ENCODE measurements at regions not wholly inside any gene's neighbourhood (a gene's known extent, or its start where the extent isn't known, plus 50 kb on each side); places are given as distances from the start of the nearest gene placed in this dataset.

- no peak for TF ChIP-seq ZFX (IDR thresholded peaks at IDR 0.05)
- TF ChIP-seq, protein P1, sequence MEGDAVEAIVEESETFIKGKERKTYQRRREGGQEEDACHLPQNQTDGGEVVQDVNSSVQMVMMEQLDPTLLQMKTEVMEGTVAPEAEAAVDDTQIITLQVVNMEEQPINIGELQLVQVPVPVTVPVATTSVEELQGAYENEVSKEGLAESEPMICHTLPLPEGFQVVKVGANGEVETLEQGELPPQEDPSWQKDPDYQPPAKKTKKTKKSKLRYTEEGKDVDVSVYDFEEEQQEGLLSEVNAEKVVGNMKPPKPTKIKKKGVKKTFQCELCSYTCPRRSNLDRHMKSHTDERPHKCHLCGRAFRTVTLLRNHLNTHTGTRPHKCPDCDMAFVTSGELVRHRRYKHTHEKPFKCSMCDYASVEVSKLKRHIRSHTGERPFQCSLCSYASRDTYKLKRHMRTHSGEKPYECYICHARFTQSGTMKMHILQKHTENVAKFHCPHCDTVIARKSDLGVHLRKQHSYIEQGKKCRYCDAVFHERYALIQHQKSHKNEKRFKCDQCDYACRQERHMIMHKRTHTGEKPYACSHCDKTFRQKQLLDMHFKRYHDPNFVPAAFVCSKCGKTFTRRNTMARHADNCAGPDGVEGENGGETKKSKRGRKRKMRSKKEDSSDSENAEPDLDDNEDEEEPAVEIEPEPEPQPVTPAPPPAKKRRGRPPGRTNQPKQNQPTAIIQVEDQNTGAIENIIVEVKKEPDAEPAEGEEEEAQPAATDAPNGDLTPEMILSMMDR (conservative IDR thresholded peaks at IDR 0.05): no peak
- H3K27ac ChIP-seq: no peak overlapping the region
Measured at GRCh38 chr3:74059923-74060600, 435.3 kb upstream of the PDZRN3 start.

DNA sequence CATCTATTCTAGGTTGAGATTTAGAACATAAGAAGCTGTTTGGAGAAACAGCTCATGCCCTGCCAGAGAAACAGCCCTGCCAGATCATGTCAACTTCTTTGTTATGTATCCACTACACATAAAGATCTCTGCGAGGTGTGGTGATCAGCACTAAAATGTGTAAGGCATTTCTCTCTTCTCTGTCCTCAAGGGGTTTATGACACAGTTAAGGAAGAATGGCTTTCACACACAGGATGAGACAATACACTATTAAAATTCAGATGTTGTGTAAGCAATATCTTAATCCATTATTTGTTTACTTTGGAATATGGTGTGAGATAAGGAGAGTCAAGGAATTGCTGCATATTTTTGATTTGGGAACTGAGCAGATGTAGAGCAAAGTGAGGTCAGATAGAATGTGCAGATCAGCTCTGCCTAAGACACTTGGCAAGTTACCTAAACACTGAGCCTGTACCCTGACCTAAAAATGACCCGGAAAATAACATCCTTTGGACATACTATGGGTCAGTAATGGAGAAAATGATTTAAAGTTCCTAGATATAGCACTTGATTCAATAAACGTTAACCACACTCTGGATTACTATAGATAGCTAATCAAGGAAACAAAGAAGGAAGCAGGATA lies 434.7 kb upstream of the PDZRN3 start:
- no peak for TF ChIP-seq ZFX (IDR thresholded peaks at IDR 0.05)
- TF ChIP-seq, protein P1 (conservative IDR thresholded peaks at IDR 0.05): no peak

DNA sequence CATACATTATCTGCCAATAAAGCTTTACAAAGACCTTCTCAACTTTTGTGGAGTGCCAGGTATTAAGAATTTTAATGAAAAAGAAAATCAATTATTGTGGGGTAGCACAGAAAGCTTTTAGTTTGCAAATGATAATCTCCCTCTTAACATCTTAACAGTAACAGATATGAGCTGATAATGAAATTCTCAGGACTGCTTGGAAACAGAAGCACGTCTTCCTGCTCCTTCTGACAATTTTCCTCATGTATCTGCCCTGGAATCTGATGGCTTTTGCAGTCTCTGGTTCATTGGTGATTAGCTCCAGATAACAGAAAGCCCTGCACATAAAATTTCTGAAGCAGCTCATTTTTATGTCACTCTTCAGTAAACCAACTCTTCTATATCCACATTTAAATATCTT lies 432.4 kb upstream of the PDZRN3 start:
- no peak for TF ChIP-seq ZFX (IDR thresholded peaks at IDR 0.05)
- TF ChIP-seq, protein P1 (conservative IDR thresholded peaks at IDR 0.05): no peak

More for the DNA sequence above, 434.7 kb upstream of the PDZRN3 start:
- no peak overlapping the region for H3K27ac ChIP-seq

GRCh38 chr3:74055061-74055460 lies 430.3 kb upstream of the PDZRN3 start:
- no peak for TF ChIP-seq ZFX (IDR thresholded peaks at IDR 0.05)
- no peak overlapping the region for H3K27ac ChIP-seq

More for the DNA sequence above, 432.4 kb upstream of the PDZRN3 start:
- H3K27ac ChIP-seq: no peak overlapping the region

DNA sequence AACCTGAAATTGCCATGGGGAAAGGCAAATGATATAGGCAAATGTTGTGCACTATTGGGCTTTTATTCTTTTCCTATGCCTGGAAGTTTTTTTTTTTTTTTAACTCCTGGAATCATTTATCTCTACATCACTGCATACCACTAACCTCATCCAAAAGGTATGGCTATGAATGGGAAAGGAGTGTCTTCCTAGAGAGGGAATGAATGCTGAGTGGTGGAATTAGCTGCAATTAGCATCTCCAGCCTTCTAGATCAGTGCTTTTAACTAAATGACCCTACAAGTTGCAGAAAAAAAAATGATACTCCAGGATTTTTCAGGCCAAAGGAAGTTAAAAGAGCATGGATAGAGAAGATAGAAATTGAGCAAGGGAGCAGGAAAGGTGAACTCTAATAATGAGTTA lies 429.8 kb upstream of the PDZRN3 start:
- TF ChIP-seq ZFX (IDR thresholded peaks at IDR 0.05): no peak
- TF ChIP-seq, protein P1 (conservative IDR thresholded peaks at IDR 0.05): no peak
- no peak overlapping the region for H3K27ac ChIP-seq

DNA sequence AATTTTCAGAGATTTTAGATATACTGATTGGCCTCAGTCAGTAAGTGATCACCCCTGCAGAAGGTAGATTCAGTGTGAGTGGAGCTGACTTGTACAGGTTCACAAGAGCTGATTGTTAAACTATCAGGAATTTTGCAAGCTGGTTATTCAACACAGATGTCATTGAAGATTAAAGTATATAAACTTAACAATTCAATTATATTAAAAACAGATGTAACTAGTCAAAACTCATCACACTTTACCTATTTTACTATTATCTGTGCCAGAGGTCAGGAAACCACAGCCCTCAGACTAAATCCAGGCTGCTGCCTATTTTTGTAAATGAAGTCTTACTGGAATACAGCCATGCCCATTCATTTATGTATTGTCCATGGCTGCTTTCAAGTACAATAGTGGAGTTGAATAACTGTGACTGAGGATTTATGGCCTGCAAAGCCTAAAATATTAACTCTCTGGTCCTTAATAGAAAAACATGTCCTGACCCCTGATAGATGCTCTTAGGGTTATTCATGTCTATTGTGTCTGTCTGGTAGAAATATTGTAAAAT lies 429.3 kb upstream of the PDZRN3 start:
- no peak overlapping the region for H3K27ac ChIP-seq
- no peak for TF ChIP-seq ZFX (IDR thresholded peaks at IDR 0.05)
- TF ChIP-seq, protein P1 (conservative IDR thresholded peaks at IDR 0.05): no peak

- TF ChIP-seq ZFX (IDR thresholded peaks at IDR 0.05): no peak
- TF ChIP-seq, protein P1 (conservative IDR thresholded peaks at IDR 0.05): no peak
- no peak overlapping the region for H3K27ac ChIP-seq
Measured at GRCh38 chr3:74049444-74049843, 424.7 kb upstream of the PDZRN3 start.

Measured in C4-2B (cell line).